Omental fat pad (tissue), 3 donors: ENCODE measurements at regions not wholly inside any gene's neighbourhood (a gene's known extent, or its start where the extent isn't known, plus 50 kb on each side); places are given as distances from the start of the nearest gene placed in this dataset.

Experiments used
- ATAC-seq: fragments of 150-250 bp; one replicate; pipeline ENCODE4 v1.9.1; 2016; ENCODE audit warnings: mild to moderate bottlenecking, moderate library complexity; ENCODE audit not compliant: low FRiP score
- DNase-seq: peaks from one replicate; pipeline ENCODE4 v3.0.0-alpha.2; 2019; ENCODE audit warnings: low spot score
- CTCF ChIP-seq, 3 donors: fragments of 450-650 bp; IDR thresholded peaks; one replicate each; pipeline ENCODE4 v1.5.1; 2016 to 2017; ENCODE audit warnings: antibody characterized with exemption in 3 of 3, mild to moderate bottlenecking in 3 of 3, moderate library complexity in 2 of 3

DNA sequence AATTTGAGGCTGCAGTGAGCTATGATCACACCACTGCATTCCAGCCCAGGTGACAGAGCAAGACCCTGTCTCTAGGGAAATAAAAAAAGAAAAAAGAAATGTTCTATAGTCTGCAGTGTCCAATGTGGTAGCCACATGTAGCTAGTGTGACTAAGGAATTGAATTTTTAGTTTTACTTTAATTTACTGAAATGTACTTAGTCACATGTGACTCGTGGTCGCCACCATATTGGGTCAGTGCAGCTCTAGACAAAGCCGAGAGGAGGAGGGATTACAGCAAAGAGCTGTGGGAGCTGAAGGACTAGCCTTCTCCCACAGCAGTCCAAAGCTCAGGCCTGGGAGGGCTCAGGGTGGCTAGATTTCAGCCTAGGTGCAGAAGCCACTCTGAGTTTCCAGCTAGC lies 65.9 kb upstream of the NTRK3 start:
- ATAC-seq (no peak), DNase-seq (no peak)
- no peak for TF ChIP-seq CTCF (IDR thresholded peaks at IDR 0.05)

- TF ChIP-seq CTCF (IDR thresholded peaks at IDR 0.05): no peak
- DNase-seq (no peak), ATAC-seq (no peak)
Observed at GRCh38 chr15:88321271-88321670, 64.7 kb upstream of the NTRK3 start.

DNA sequence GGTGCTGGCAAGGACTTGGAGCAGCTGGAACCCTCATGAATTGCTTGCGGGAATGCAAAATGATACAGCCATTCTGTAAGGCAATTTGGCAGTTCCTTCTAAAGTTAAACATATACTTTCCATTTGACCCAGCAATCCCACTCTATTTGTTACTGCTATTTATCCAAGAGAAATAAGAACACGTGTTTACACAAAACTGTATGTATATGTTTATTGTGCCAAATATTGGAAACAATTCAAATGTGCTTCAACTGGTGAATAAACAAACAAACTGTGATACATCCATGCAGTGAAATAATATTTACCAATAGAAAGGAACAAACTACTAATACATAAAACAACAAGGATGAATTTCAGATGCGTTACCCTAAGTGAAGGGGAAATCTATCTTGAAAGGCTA lies 60.0 kb upstream of the NTRK3 start:
- no peak for TF ChIP-seq CTCF (IDR thresholded peaks at IDR 0.05)
- ATAC-seq (no peak), DNase-seq (no peak)

- ATAC-seq: no peak
- TF ChIP-seq CTCF (IDR thresholded peaks at IDR 0.05): no peak
- DNase-seq: no peak
Observed at GRCh38 chr15:88315221-88315878, 58.8 kb upstream of the NTRK3 start.

DNA sequence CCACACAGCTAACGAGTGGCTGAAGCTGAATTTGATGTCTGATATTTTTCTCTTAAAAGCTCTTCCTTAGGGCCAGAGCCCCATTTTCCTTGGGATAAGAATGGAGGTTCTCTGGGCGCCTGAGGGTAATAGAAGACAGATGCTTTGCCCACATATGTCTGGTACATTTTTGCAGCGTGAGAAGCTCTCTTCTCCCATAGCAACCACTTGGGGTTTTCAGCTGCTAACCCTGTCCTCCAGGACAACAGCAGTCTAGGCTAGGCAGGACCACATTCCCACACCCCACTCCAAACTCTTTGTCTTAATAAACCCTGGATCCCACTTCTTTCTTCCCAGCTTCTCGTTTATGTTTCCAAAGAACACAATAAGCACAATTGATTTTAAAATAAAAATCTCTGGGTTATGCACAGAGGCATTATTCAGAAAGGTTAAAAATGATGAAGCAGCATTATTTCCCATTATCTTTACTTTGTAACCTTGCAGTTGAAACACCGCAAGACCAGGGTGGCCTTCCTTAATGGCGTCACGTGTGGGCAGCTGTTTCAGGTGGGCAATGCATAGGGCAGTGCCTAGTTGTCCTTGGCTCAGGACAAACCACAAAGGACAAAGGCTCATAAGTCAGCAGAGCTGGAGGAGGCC lies 56.5 kb upstream of the NTRK3 start:
- DNase-seq: no peak

GRCh38 chr15:88309363-88309762 lies 52.8 kb upstream of the NTRK3 start:
- TF ChIP-seq CTCF (IDR thresholded peaks at IDR 0.05): no peak
- ATAC-seq: no peak

More for the DNA sequence above, 56.5 kb upstream of the NTRK3 start:
- TF ChIP-seq CTCF (IDR thresholded peaks at IDR 0.05): no peak
- no peak for ATAC-seq

GRCh38 chr15:88307344-88307743 lies 50.8 kb upstream of the NTRK3 start:
- TF ChIP-seq CTCF (IDR thresholded peaks at IDR 0.05): no peak
- no peak for ATAC-seq
- DNase-seq: no peak

More at GRCh38 chr15:88309363-88309762, 52.8 kb upstream of the NTRK3 start:
- DNase-seq: no peak
